B cell (primary cell): ENCODE measurements at regions not wholly inside any gene's neighbourhood (a gene's known extent, or its start where the extent isn't known, plus 50 kb on each side); places are given as distances from the start of the nearest gene placed in this dataset.

Experiments
- ATAC-seq: fragments of 200-7000 bp; cut with Tn5 transposase; one replicate; pipeline ENCODE4 v1.10.0; 2021; ENCODE audit warnings: low read depth, mild to moderate bottlenecking, moderate number of reproducible peaks, moderate library complexity
- CTCF ChIA-PET: fragments of 350-600 bp; sonication (Branson Sonifier 250); formaldehyde crosslinking; loops from one replicate; lab custom pipeline; 2021; ENCODE audit warnings: antibody characterized with exemption, inconsistent platforms; lab: Charles Lee
- POLR2A ChIA-PET: fragments of 350-600 bp; sonication (Branson Sonifier 250); formaldehyde crosslinking; loops from one replicate; lab custom pipeline; 2021; ENCODE audit warnings: antibody characterized with exemption; lab: Charles Lee
- DNase-seq: peaks from one replicate; pipeline ENCODE4 v3.0.0; 2013
- H2AFZ ChIP-seq: 2 replicates; pipeline ENCODE4 v1.6.1; 2012; ENCODE audit warnings: mild to moderate bottlenecking, low read depth, low read length; ENCODE audit not compliant: insufficient read depth, poor library complexity, severe bottlenecking
- H3K27ac ChIP-seq, 2 donors: 1 replicate in 1 of 2; 2 replicates in 1 of 2; pipeline ENCODE4 v1.5.1; 2012 to 2013; ENCODE audit warnings: low read length in 2 of 2, mild to moderate bottlenecking in 2 of 2, moderate library complexity in 1 of 2
- H3K27me3 ChIP-seq, 4 experiments: fragments of 200-600 bp in 1 of 4; sonication (generic) in 1 of 4; replicated peaks in 1 of 4; 1 replicate in 2 of 4; 2 replicates in 2 of 4; pipeline versions ENCODE4 v1.6.1 to v1.7.0; 2013 to 2016; ENCODE audit warnings: low read length in 3 of 4, mild to moderate bottlenecking in 2 of 4, mixed read lengths in 1 of 4, moderate library complexity in 1 of 4; ENCODE audit not compliant: insufficient read depth in 4 of 4, control insufficient read depth in 3 of 4; ENCODE audit errors: control extremely low read depth in 1 of 4
- H3K36me3 ChIP-seq, 2 experiments: replicated peaks in 1 of 2; 1 replicate in 1 of 2; 2 replicates in 1 of 2; pipeline versions ENCODE4 v1.6.1 to v1.7.1; 2013; ENCODE audit warnings: low read length in 1 of 2; ENCODE audit not compliant: insufficient read depth in 2 of 2, control insufficient read depth in 1 of 2; ENCODE audit errors: control extremely low read depth in 1 of 2, extremely low read depth in 1 of 2
- H3K4me1 ChIP-seq, 2 donors: fragments of 200-600 bp in 1 of 2; sonication (generic) in 1 of 2; 1 replicate in 1 of 2; 2 replicates in 1 of 2; pipeline versions ENCODE4 v1.5.1 to v1.6.1; 2013 to 2017; ENCODE audit warnings: low read length in 2 of 2; ENCODE audit not compliant: control insufficient read depth in 2 of 2, insufficient read depth in 2 of 2
- H3K4me2 ChIP-seq: replicated peaks from 2 replicates; pipeline ENCODE3; 2012; ENCODE audit warnings: mild to moderate bottlenecking, low read depth, low read length; ENCODE audit not compliant: poor library complexity, severe bottlenecking
- H3K4me3 ChIP-seq, 5 experiments: fragments of 200-600 bp in 1 of 5; sonication (generic) in 1 of 5; 1 replicate in 3 of 5; 2 replicates in 2 of 5; pipeline versions ENCODE4 v1.5.1 to v1.7.0; 2011 to 2016; ENCODE audit warnings: low read length in 4 of 5, mild to moderate bottlenecking in 4 of 5, low read depth in 2 of 5, control low read depth in 1 of 5, moderate library complexity in 1 of 5; ENCODE audit not compliant: insufficient read depth in 1 of 5; ENCODE audit errors: control extremely low read depth in 1 of 5, extremely low read depth in 1 of 5
- H3K79me2 ChIP-seq: fragments of 200-600 bp; sonication (generic); one replicate; pipeline ENCODE4 v1.6.0; 2016; ENCODE audit warnings: low read length; ENCODE audit not compliant: control insufficient read depth, insufficient read depth
- H3K9ac ChIP-seq: fragments of 200-600 bp; sonication (generic); 2 replicates; pipeline ENCODE4 v1.6.1; 2017; ENCODE audit warnings: mild to moderate bottlenecking, low read length, moderate library complexity
- H3K9me3 ChIP-seq, 3 donors: one replicate each; pipeline versions ENCODE4 v1.6.1 to v1.7.1; 2013; ENCODE audit warnings: low read length in 2 of 3; ENCODE audit not compliant: control insufficient read depth in 2 of 3, insufficient read depth in 1 of 3; ENCODE audit errors: control extremely low read depth in 1 of 3
- H4K20me1 ChIP-seq: 2 replicates; pipeline ENCODE4 v1.6.0; 2012; ENCODE audit warnings: mild to moderate bottlenecking, low read length; ENCODE audit not compliant: insufficient read depth, control insufficient read depth, poor library complexity, severe bottlenecking
- H3K27ac Mint-ChIP-seq: one replicate; pipeline ENCODE4 v1.8.0; 2021; ENCODE audit warnings: mixed read lengths
- H3K27me3 Mint-ChIP-seq: one replicate; pipeline ENCODE4 v1.8.0; 2021; ENCODE audit warnings: mixed read lengths
- H3K4me1 Mint-ChIP-seq: one replicate; pipeline ENCODE4 v1.8.0; 2021; ENCODE audit warnings: mixed read lengths
- H3K4me3 Mint-ChIP-seq: one replicate; pipeline ENCODE4 v1.8.0; 2021; ENCODE audit warnings: mixed read lengths
- H3K9me3 Mint-ChIP-seq: one replicate; pipeline ENCODE4 v1.8.0; 2022; ENCODE audit warnings: mixed read lengths; ENCODE audit not compliant: insufficient read depth
- EZH2 ChIP-seq: IDR thresholded peaks from 2 replicates; pipeline ENCODE4 v1.6.1; 2012; ENCODE audit warnings: borderline replicate concordance, low read depth, mild to moderate bottlenecking, moderate library complexity, low read length; ENCODE audit not compliant: insufficient read depth, poor library complexity, severe bottlenecking
- WGBS: methylation state at CpG from one replicate; pipeline ENCODE4 v1.1.5; 2013; ENCODE audit warnings: missing lambda C conversion rate; ENCODE audit not compliant: insufficient coverage; 5-methylcytosine and 5-hydroxymethylcytosine counted together
- intact Hi-C: fragments of 100-400 bp; cut with micrococcal nuclease; formaldehyde crosslinking; loops from one replicate; pipeline ENCODE4 v1.10.0; 2022
- TF ChIP-seq, protein P1 (sequence below): fragments of 200-600 bp; IDR thresholded peaks from one replicate; pipeline ENCODE4 v1.8.0; 2022; ENCODE audit warnings: antibody characterized with exemption, mild to moderate bottlenecking

DNA sequence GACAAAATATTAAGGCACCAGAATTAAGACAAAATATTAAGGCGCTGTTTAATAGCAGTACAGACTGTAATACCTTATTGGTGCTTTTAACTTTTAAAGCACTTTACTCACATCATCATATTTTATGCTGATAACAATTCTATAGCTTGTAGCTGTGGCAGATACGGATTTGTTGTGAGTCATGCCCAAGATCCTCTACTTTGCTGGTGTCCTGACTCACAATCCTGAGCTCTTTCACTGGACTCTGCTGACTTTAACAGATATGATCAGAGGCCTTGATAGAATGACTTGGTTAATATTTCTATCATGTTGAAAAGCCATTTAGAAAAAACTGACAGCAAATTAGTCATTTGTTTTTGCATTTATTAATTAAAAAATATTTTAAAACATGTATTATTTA, 99.0 kb upstream of the PKP2 start:
- WGBS: no CpG with 5 or more reads among the region's 2 CpGs
- no peak overlapping the region for H3K27ac ChIP-seq
- no peak overlapping the region for H3K4me2 ChIP-seq
- no peak for TF ChIP-seq EZH2
- TF ChIP-seq, protein P1, sequence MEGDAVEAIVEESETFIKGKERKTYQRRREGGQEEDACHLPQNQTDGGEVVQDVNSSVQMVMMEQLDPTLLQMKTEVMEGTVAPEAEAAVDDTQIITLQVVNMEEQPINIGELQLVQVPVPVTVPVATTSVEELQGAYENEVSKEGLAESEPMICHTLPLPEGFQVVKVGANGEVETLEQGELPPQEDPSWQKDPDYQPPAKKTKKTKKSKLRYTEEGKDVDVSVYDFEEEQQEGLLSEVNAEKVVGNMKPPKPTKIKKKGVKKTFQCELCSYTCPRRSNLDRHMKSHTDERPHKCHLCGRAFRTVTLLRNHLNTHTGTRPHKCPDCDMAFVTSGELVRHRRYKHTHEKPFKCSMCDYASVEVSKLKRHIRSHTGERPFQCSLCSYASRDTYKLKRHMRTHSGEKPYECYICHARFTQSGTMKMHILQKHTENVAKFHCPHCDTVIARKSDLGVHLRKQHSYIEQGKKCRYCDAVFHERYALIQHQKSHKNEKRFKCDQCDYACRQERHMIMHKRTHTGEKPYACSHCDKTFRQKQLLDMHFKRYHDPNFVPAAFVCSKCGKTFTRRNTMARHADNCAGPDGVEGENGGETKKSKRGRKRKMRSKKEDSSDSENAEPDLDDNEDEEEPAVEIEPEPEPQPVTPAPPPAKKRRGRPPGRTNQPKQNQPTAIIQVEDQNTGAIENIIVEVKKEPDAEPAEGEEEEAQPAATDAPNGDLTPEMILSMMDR: no peak
- Mint-ChIP-seq H3K27me3 (no peaks in the 10 kb centered on the region), H3K27ac (no peak overlapping the region), H3K4me3 (no peak overlapping the region), H3K4me1 (no peaks in the 10 kb centered on the region), H3K9me3 (no peaks in the 10 kb centered on the region)
- no peaks in the 10 kb centered on the region for H3K9me3 ChIP-seq
- H3K9ac ChIP-seq: no peak overlapping the region
- ATAC-seq: no peak
- ChIA-PET POLR2A (no interaction called here), CTCF (no interaction called here)
- H3K4me3 ChIP-seq: no peak overlapping the region
- H2AFZ ChIP-seq: no peak overlapping the region
- no peaks in the 10 kb centered on the region for H4K20me1 ChIP-seq
- no peaks in the 10 kb centered on the region for H3K79me2 ChIP-seq
- DNase-seq: no peak
- no peaks in the 10 kb centered on the region for H3K4me1 ChIP-seq
- H3K36me3 ChIP-seq: no peaks in the 10 kb centered on the region
- intact Hi-C loops: no loop called here
- H3K27me3 ChIP-seq: no peaks in the 10 kb centered on the region

DNA sequence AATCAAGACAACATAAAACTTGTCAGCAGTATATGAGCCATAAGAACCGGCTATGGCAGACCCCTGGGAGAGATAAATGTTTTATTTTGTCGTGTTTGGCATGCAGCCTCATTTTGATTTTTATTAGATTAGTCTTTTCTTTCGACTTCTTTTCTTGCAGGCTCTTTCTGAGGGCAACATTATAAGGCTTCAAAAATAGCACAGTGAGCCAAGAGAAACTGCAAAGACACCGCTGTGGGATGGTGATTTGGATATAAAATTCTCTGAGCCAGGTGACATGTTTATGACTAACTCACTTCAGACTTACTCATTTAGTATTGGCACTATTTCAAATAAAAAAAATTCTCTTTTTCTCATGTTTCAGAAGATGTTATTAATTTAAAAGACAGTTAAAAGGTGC, 96.8 kb upstream of the PKP2 start:
- no peaks in the 10 kb centered on the region for H3K9me3 ChIP-seq
- H3K4me1 ChIP-seq: no peaks in the 10 kb centered on the region
- no peaks in the 10 kb centered on the region for H3K36me3 ChIP-seq
- no peaks in the 10 kb centered on the region for H3K27me3 ChIP-seq
- H4K20me1 ChIP-seq: no peaks in the 10 kb centered on the region
- Mint-ChIP-seq H3K27ac (no peak overlapping the region), H3K4me1 (no peaks in the 10 kb centered on the region), H3K9me3 (no peaks in the 10 kb centered on the region), H3K27me3 (no peaks in the 10 kb centered on the region), H3K4me3 (no peak overlapping the region)
- H3K4me2 ChIP-seq: no peak overlapping the region
- ChIA-PET POLR2A (no interaction called here), CTCF (no interaction called here)
- intact Hi-C loops: no loop called here
- H3K4me3 ChIP-seq: no peak overlapping the region
- no peak for ATAC-seq
- TF ChIP-seq, protein P1: no peak
- TF ChIP-seq EZH2: no peak
- no peak for DNase-seq
- H3K9ac ChIP-seq: no peak overlapping the region
- WGBS: 86% methylated on average over 3 of the region's 4 CpGs
- no peak overlapping the region for H2AFZ ChIP-seq
- H3K79me2 ChIP-seq: no peaks in the 10 kb centered on the region
- H3K27ac ChIP-seq: no peak overlapping the region
